ENCODE measurements at regions not wholly inside any gene's neighbourhood (a gene's known extent, or its start where the extent isn't known, plus 50 kb on each side); places are given as distances from the start of the nearest gene placed in this dataset.

- no peak overlapping the region for H3K4me3 ChIP-seq (ENCODE audit: low read length)
- no peak for DNase-seq (ENCODE audit: low read depth)
- TF ChIP-seq CTCF (conservative IDR thresholded peaks at IDR 0.05; ENCODE audit: low read depth, low read length) = no peak
Observed at GRCh38 chr1:172972258-172972657, 78.5 kb downstream of the TNFSF18 start.

- no peak for DNase-seq (ENCODE audit: low read depth)
- no peak overlapping the region for H3K4me3 ChIP-seq (ENCODE audit: low read length)
- no peak for TF ChIP-seq CTCF (conservative IDR thresholded peaks at IDR 0.05; ENCODE audit: low read depth, low read length)
Observed at GRCh38 chr1:172973424-172973823, 77.3 kb downstream of the TNFSF18 start.

GRCh38 chr1:172976222-172977041 lies 74.3 kb downstream of the TNFSF18 start:
- no peak for TF ChIP-seq CTCF (conservative IDR thresholded peaks at IDR 0.05; ENCODE audit: low read depth, low read length)
- peak; percentile 73 for DNase-seq (ENCODE audit: low read depth)

GRCh38 chr1:172977296-172978017 lies 73.3 kb downstream of the TNFSF18 start:
- no peak for TF ChIP-seq CTCF (conservative IDR thresholded peaks at IDR 0.05; ENCODE audit: low read depth, low read length)
- H3K4me3 ChIP-seq (ENCODE audit: low read length) = no peak overlapping the region
- no peak for DNase-seq (ENCODE audit: low read depth)

More at GRCh38 chr1:172976222-172977041, 74.3 kb downstream of the TNFSF18 start:
- no peak overlapping the region for H3K4me3 ChIP-seq (ENCODE audit: low read length)

DNA sequence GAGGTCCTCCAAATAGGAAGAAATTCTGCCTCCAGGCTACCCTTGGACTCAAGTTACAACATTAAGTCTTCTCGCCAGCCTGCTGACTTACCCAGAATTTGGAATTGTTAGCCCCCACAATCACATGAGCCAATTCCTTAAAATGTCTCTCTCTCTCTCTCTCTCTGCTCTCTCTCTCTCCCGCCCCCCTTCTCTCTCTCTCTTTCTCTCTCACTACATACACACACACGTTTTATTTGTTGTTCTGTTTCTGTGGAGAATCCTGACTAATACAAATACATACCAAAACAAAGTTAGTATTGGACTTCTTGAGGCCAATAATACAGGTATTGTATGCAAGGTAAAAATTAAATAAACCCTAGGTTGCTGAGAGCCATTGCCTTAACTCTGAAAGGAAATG lies 72.1 kb downstream of the TNFSF18 start:
- DNase-seq (ENCODE audit: low read depth) = no peak
- H3K4me3 ChIP-seq (ENCODE audit: low read length) = no peak overlapping the region
- no peak for TF ChIP-seq CTCF (conservative IDR thresholded peaks at IDR 0.05; ENCODE audit: low read depth, low read length)

DNA sequence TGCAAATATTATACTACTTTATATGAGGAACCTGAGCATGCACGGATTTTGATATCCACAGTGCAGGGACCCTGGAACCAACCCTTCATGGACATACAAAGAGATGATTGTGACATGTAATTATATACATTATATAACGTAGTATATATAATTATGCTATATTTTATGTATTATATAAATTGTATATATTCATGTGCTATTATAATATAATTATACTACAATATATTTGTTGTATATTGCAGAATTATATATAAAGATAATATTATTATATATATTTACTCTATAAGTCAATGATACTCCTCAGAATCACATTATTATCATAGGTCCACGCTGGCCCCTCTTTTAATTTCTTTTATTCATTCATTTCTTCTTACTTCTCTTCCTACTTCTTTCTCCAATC lies 70.9 kb downstream of the TNFSF18 start:
- H3K4me3 ChIP-seq (ENCODE audit: low read length) = no peak overlapping the region
- TF ChIP-seq CTCF (conservative IDR thresholded peaks at IDR 0.05; ENCODE audit: low read depth, low read length) = no peak
- no peak for DNase-seq (ENCODE audit: low read depth)

Data from retinal pigment epithelial cell (primary cell).